Mesendoderm (in vitro differentiated cells): ENCODE measurements at regions not wholly inside any gene's neighbourhood (a gene's known extent, or its start where the extent isn't known, plus 50 kb on each side); places are given as distances from the start of the nearest gene placed in this dataset.
"Not testable (repeated sequence)": the region's sequence is repeated elsewhere in the genome, so short reads cannot be mapped to it uniquely, and the experiment has no call there.

Experiments
- DNase-seq: peaks from one replicate; pipeline ENCODE4 v3.0.0; 2013
- H2AK5ac ChIP-seq: 2 replicates; pipeline ENCODE4 v1.6.1; 2013; ENCODE audit warnings: low read length, inconsistent platforms
- H2BK120ac ChIP-seq: 2 replicates; pipeline ENCODE4 v1.6.1; 2013; ENCODE audit warnings: low read depth, mild to moderate bottlenecking, low read length, moderate library complexity, mixed read lengths
- H2BK15ac ChIP-seq: replicated peaks from 2 replicates; pipeline ENCODE4 v1.6.1; 2013; ENCODE audit warnings: low read depth, mild to moderate bottlenecking, moderate library complexity
- H2BK5ac ChIP-seq: 2 replicates; pipeline ENCODE4 v1.6.1; 2013; ENCODE audit warnings: low read length, inconsistent platforms
- H3K18ac ChIP-seq: 2 replicates; pipeline ENCODE4 v1.6.1; 2013; ENCODE audit warnings: mild to moderate bottlenecking, low read length, mixed read lengths
- H3K23ac ChIP-seq: one replicate; pipeline ENCODE4 v1.6.1; 2013; ENCODE audit warnings: low read length
- H3K27ac ChIP-seq: 2 replicates; pipeline ENCODE4 v1.5.1; 2013; ENCODE audit warnings: low read depth, mild to moderate bottlenecking, inconsistent platforms, low read length, moderate library complexity
- H3K27me3 ChIP-seq: 2 replicates; pipeline ENCODE4 v1.6.1; 2013; ENCODE audit warnings: low read length, control low read depth, mild to moderate bottlenecking, inconsistent platforms; ENCODE audit not compliant: insufficient read depth, poor library complexity
- H3K36me3 ChIP-seq: 2 replicates; pipeline ENCODE4 v1.6.1; 2013; ENCODE audit warnings: low read length, inconsistent platforms; ENCODE audit not compliant: control insufficient read depth, insufficient read depth
- H3K4ac ChIP-seq: one replicate; pipeline ENCODE4 v1.6.1; 2013; ENCODE audit warnings: low read depth, mild to moderate bottlenecking, low read length, moderate library complexity
- H3K4me1 ChIP-seq: 2 replicates; pipeline ENCODE4 v1.6.1; 2013; ENCODE audit warnings: low read depth, low read length, inconsistent platforms; ENCODE audit not compliant: control insufficient read depth
- H3K4me2 ChIP-seq: 2 replicates; pipeline ENCODE4 v1.6.1; 2013; ENCODE audit warnings: low read length
- H3K4me3 ChIP-seq: 2 replicates; pipeline ENCODE4 v1.5.1; 2013; ENCODE audit warnings: mild to moderate bottlenecking, low read length
- H3K56ac ChIP-seq: one replicate; pipeline ENCODE4 v1.6.1; 2013; ENCODE audit warnings: low read length
- H3K79me1 ChIP-seq: 2 replicates; pipeline ENCODE4 v1.6.1; 2013; ENCODE audit warnings: low read length, inconsistent platforms
- H3K79me2 ChIP-seq: 2 replicates; pipeline ENCODE4 v1.6.1; 2013; ENCODE audit warnings: mild to moderate bottlenecking, low read length; ENCODE audit not compliant: control insufficient read depth, insufficient read depth
- H3K9ac ChIP-seq: 2 replicates; pipeline ENCODE4 v1.6.1; 2013; ENCODE audit warnings: low read length, inconsistent platforms
- H4K5ac ChIP-seq: one replicate; pipeline ENCODE4 v1.6.1; 2013; ENCODE audit warnings: low read length
- H4K8ac ChIP-seq: one replicate; pipeline ENCODE4 v1.6.1; 2013; ENCODE audit warnings: low read depth, mild to moderate bottlenecking, control low read depth, low read length, moderate library complexity
- WGBS: extraction: QIAGEN DNeasy Blood & Tissue Kit; methylation state at CpG from one replicate; pipeline ENCODE4 v1.1.7; 2013; ENCODE audit warnings: low lambda C conversion rate, missing lambda C conversion rate; ENCODE audit not compliant: insufficient coverage; ENCODE audit errors: extremely low coverage; 5-methylcytosine and 5-hydroxymethylcytosine counted together

GRCh38 chr2:201542291-201542690 lies 90.8 kb downstream of the STRADB start:
- H3K27ac ChIP-seq: no peak overlapping the region
- no peak overlapping the region for H4K5ac ChIP-seq
- H3K79me1 ChIP-seq: no peaks in the 10 kb centered on the region
- H3K4me2 ChIP-seq: no peak overlapping the region
- H2AK5ac ChIP-seq: no peak overlapping the region
- H2BK5ac ChIP-seq: no peak overlapping the region
- H3K4me3 ChIP-seq: no peak overlapping the region
- H3K36me3 ChIP-seq: no peaks in the 10 kb centered on the region
- no peak overlapping the region for H3K9ac ChIP-seq
- H4K8ac ChIP-seq: no peak overlapping the region
- H2BK120ac ChIP-seq: no peak overlapping the region
- no peaks in the 10 kb centered on the region for H3K4me1 ChIP-seq
- no peak for DNase-seq
- H3K56ac ChIP-seq: no peak overlapping the region
- no peak overlapping the region for H3K4ac ChIP-seq
- no peak overlapping the region for H3K18ac ChIP-seq
- no peaks in the 10 kb centered on the region for H3K27me3 ChIP-seq
- no peak overlapping the region for H3K23ac ChIP-seq
- H2BK15ac ChIP-seq: no peak overlapping the region
- no peaks in the 10 kb centered on the region for H3K79me2 ChIP-seq

GRCh38 chr2:201539271-201539670 lies 87.7 kb downstream of the STRADB start:
- WGBS: no CpG with 5 or more reads among the region's 3 CpGs
- H2AK5ac ChIP-seq: not testable (repeated sequence)

DNA sequence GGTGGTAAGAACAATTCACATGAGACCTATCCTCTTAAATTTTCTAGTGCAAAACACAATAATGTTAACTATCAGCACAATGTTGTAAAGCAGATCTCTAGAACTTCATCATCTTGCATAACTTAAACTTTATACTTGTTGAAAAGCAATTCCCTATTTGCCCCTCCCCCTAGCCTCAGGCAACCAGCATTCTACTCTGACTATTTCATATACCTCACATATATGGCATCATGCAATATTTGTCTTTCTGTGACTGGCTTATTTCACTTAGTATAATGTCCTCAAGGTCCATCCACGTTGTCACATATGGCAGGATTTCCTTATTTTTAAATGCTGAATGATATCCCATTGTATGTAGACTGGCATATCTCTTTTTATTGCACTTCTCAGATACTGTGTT lies 86.5 kb downstream of the STRADB start:
- DNase-seq: no peak
- H3K23ac ChIP-seq: no peak overlapping the region
- no peak overlapping the region for H3K27ac ChIP-seq
- H3K4me2 ChIP-seq: no peak overlapping the region
- H3K4me3 ChIP-seq: no peak overlapping the region
- H3K9ac ChIP-seq: no peak overlapping the region
- WGBS: no CpG with 5 or more reads among the region's 1 CpG
- H2BK120ac ChIP-seq: no peak overlapping the region
- no peaks in the 10 kb centered on the region for H3K36me3 ChIP-seq
- no peak overlapping the region for H2BK15ac ChIP-seq
- H4K5ac ChIP-seq: no peak overlapping the region
- H3K18ac ChIP-seq: no peak overlapping the region
- no peaks in the 10 kb centered on the region for H3K79me1 ChIP-seq
- no peak overlapping the region for H4K8ac ChIP-seq
- H3K27me3 ChIP-seq: no peaks in the 10 kb centered on the region
- no peaks in the 10 kb centered on the region for H3K4me1 ChIP-seq
- no peak overlapping the region for H3K56ac ChIP-seq
- H3K79me2 ChIP-seq: no peaks in the 10 kb centered on the region
- no peak overlapping the region for H2AK5ac ChIP-seq
- no peak overlapping the region for H2BK5ac ChIP-seq
- H3K4ac ChIP-seq: no peak overlapping the region

More at GRCh38 chr2:201539271-201539670, 87.7 kb downstream of the STRADB start:
- not testable (repeated sequence) for H4K5ac ChIP-seq, H3K79me2 ChIP-seq, H3K79me1 ChIP-seq, H3K4me2 ChIP-seq, H2BK120ac ChIP-seq, H3K27ac ChIP-seq, H3K56ac ChIP-seq, H3K23ac ChIP-seq, H3K4me1 ChIP-seq, DNase-seq, H3K27me3 ChIP-seq, H3K9ac ChIP-seq, H4K8ac ChIP-seq, H3K4me3 ChIP-seq, H3K18ac ChIP-seq, H3K36me3 ChIP-seq, H2BK5ac ChIP-seq, H2BK15ac ChIP-seq, H3K4ac ChIP-seq

DNA sequence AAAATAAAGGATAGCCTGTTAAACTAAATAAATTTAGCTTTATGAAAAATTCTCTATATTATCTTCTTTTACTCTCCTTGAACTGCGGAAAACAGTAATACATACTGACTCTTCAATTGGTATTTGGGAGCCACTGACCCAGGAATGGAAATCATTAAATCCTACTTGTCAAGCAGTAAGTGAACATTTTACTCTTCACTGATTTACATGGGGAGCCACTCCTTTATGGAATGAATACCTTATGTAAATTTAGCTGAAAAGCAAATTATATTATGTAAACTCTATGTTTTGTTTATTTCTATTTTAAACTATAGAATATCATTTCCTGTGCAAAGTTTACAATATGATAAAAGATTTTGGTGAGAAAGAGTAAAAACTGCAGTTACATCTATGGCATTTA lies 85.2 kb downstream of the STRADB start:
- no peak for DNase-seq
- no peaks in the 10 kb centered on the region for H3K36me3 ChIP-seq
- no CpG with 5 or more reads among the region's 1 CpG for WGBS
- no peak overlapping the region for H3K18ac ChIP-seq
- no peak overlapping the region for H4K8ac ChIP-seq
- H4K5ac ChIP-seq: no peak overlapping the region
- H3K4ac ChIP-seq: no peak overlapping the region
- H3K79me1 ChIP-seq: no peaks in the 10 kb centered on the region
- no peaks in the 10 kb centered on the region for H3K4me1 ChIP-seq
- H3K4me2 ChIP-seq: no peak overlapping the region
- H3K27me3 ChIP-seq: no peaks in the 10 kb centered on the region
- H3K4me3 ChIP-seq: no peak overlapping the region
- H3K56ac ChIP-seq: no peak overlapping the region
- H3K27ac ChIP-seq: no peak overlapping the region
- no peak overlapping the region for H2BK5ac ChIP-seq
- H2BK120ac ChIP-seq: no peak overlapping the region
- no peak overlapping the region for H2BK15ac ChIP-seq
- H3K9ac ChIP-seq: no peak overlapping the region
- no peak overlapping the region for H3K23ac ChIP-seq
- no peak overlapping the region for H2AK5ac ChIP-seq
- no peaks in the 10 kb centered on the region for H3K79me2 ChIP-seq

- H2AK5ac ChIP-seq: no peak overlapping the region
- H3K23ac ChIP-seq: no peak overlapping the region
- H3K79me1 ChIP-seq: no peaks in the 10 kb centered on the region
- H3K27ac ChIP-seq: no peak overlapping the region
- H2BK120ac ChIP-seq: no peak overlapping the region
- H4K5ac ChIP-seq: no peak overlapping the region
- no CpG with 5 or more reads among the region's 2 CpGs for WGBS
- H2BK5ac ChIP-seq: no peak overlapping the region
- H3K18ac ChIP-seq: no peak overlapping the region
- no peak overlapping the region for H3K4ac ChIP-seq
- H3K4me2 ChIP-seq: no peak overlapping the region
- no peak overlapping the region for H4K8ac ChIP-seq
- no peak for DNase-seq
- no peak overlapping the region for H3K4me3 ChIP-seq
- H3K36me3 ChIP-seq: no peaks in the 10 kb centered on the region
- H2BK15ac ChIP-seq: no peak overlapping the region
- no peak overlapping the region for H3K56ac ChIP-seq
- H3K9ac ChIP-seq: no peak overlapping the region
- no peaks in the 10 kb centered on the region for H3K27me3 ChIP-seq
- no peaks in the 10 kb centered on the region for H3K4me1 ChIP-seq
- H3K79me2 ChIP-seq: no peaks in the 10 kb centered on the region
Measured at GRCh38 chr2:201536046-201536445, 84.5 kb downstream of the STRADB start.

- Histone ChIP-seq H4K8ac (no peak overlapping the region), H3K4me3 (no peak overlapping the region), H3K23ac (no peak overlapping the region), H3K79me2 (no peaks in the 10 kb centered on the region), H3K4me1 (no peaks in the 10 kb centered on the region), H3K4ac (no peak overlapping the region), H3K79me1 (no peaks in the 10 kb centered on the region), H4K5ac (no peak overlapping the region), H2BK120ac (no peak overlapping the region), H3K27me3 (no peaks in the 10 kb centered on the region), H3K9ac (no peak overlapping the region), H3K4me2 (no peak overlapping the region), H2BK15ac (no peak overlapping the region), H3K18ac (no peak overlapping the region), H2AK5ac (no peak overlapping the region), H3K56ac (no peak overlapping the region), H3K27ac (no peak overlapping the region), H3K36me3 (no peaks in the 10 kb centered on the region), H2BK5ac (no peak overlapping the region)
- WGBS: no CpG with 5 or more reads among the region's 2 CpGs
- no peak for DNase-seq
Measured at GRCh38 chr2:201532686-201533304, 81.3 kb downstream of the STRADB start.
